ENCODE measurements at regions not wholly inside any gene's neighbourhood (a gene's known extent, or its start where the extent isn't known, plus 50 kb on each side); places are given as distances from the start of the nearest gene placed in this dataset.

GRCh38 chr5:120958877-120959485 is 494.9 kb downstream of the PRR16 start:
- no peaks in the 10 kb centered on the region for H3K4me1 ChIP-seq (replicated peaks in 1 of 2; ENCODE audit: control insufficient read depth in 2 of 2, insufficient read depth in 2 of 2, low read length in 2 of 2)
- intact Hi-C loops (cut with micrococcal nuclease) (no loop called here), in situ Hi-C loops (cut with MboI) (no loop called here)
- H2AFZ ChIP-seq (ENCODE audit: low read depth, low read length), result 0 out of 2 replicates have a peak overlapping the region, but pooled peaks have one; percentile 9
- no peak overlapping the region for H3K9ac ChIP-seq (ENCODE audit: insufficient read depth in 1 of 2, low read depth in 2 of 2, low read length in 2 of 2)
- 0 out of 2 replicates have a peak, but pooled peaks have one; percentile 12 for TF ChIP-seq CBFA2T3 (IDR thresholded peaks at IDR 0.05)
- TF ChIP-seq GTF2A2 (tag; IDR thresholded peaks at IDR 0.05), result no peak
- DNase-seq (ENCODE audit: extremely low read depth in 1 of 4, low spot score in 3 of 4) (peak in 1 of 4 experiments; percentile 14), ATAC-seq (no peak), FAIRE-seq (no peak)
- no peaks in the 10 kb centered on the region for H3K27me3 ChIP-seq (ENCODE audit: control insufficient read depth in 2 of 2, insufficient read depth in 2 of 2, low read length in 2 of 2)
- BruUV-seq (replicated peaks), result no TSS peak
- H3K36me3 ChIP-seq (ENCODE audit: control insufficient read depth, insufficient read depth, low read length), result no peaks in the 10 kb centered on the region
- WGBS (ENCODE audit: insufficient coverage, low coverage, missing lambda C conversion rate), result 7% methylated on average over 7 of the region's 7 CpGs
- POLR2A ChIA-PET, result no interaction called here
- H3K9me1 ChIP-seq (ENCODE audit: control insufficient read depth, insufficient read depth, low read length), result no peaks in the 10 kb centered on the region
- CTCF ChIA-PET (ENCODE audit: low intra/inter-chr PET ratio), result no interaction called here
- H3K4me2 ChIP-seq (ENCODE audit: insufficient read depth, low read length), result no peak overlapping the region
- H3K4me3 ChIP-seq, result no peak overlapping the region
- no peaks in the 10 kb centered on the region for H3K79me2 ChIP-seq (ENCODE audit: control insufficient read depth, insufficient read depth, low read length)
- no peaks in the 10 kb centered on the region for H4K20me1 ChIP-seq (replicated peaks; ENCODE audit: control insufficient read depth, insufficient read depth, low read length)
- H3K9me3 ChIP-seq (replicated peaks; ENCODE audit: control insufficient read depth, insufficient read depth, low read depth, low read length), result no peaks in the 10 kb centered on the region; the same call in 1 of the 2 replicates
- H3K27ac ChIP-seq (ENCODE audit: extremely low read depth, low read depth, low read length), result no peak overlapping the region

GRCh38 chr5:120960510-120960909 is 496.4 kb downstream of the PRR16 start:
- ATAC-seq, result no peak
- no peak for FAIRE-seq
- no peak overlapping the region for H3K4me3 ChIP-seq
- DNase-seq (ENCODE audit: extremely low read depth in 1 of 4, low spot score in 3 of 4), result no peak
- H3K4me1 ChIP-seq (replicated peaks in 1 of 2; ENCODE audit: control insufficient read depth in 2 of 2, insufficient read depth in 2 of 2, low read length in 2 of 2), result no peaks in the 10 kb centered on the region
- 0% methylated on average over 1 of the region's 1 CpG for WGBS (ENCODE audit: insufficient coverage, low coverage, missing lambda C conversion rate)
- no peaks in the 10 kb centered on the region for H3K36me3 ChIP-seq (ENCODE audit: control insufficient read depth, insufficient read depth, low read length)
- H4K20me1 ChIP-seq (replicated peaks; ENCODE audit: control insufficient read depth, insufficient read depth, low read length), result no peaks in the 10 kb centered on the region
- intact Hi-C loops (cut with micrococcal nuclease), result no loop called here
- H2AFZ ChIP-seq (ENCODE audit: low read depth, low read length), result no peak overlapping the region
- no peaks in the 10 kb centered on the region; the same call in 1 of the 2 replicates for H3K9me3 ChIP-seq (replicated peaks; ENCODE audit: control insufficient read depth, insufficient read depth, low read depth, low read length)
- no peak overlapping the region for H3K27ac ChIP-seq (ENCODE audit: extremely low read depth, low read depth, low read length)
- H3K79me2 ChIP-seq (ENCODE audit: control insufficient read depth, insufficient read depth, low read length), result no peaks in the 10 kb centered on the region
- BruUV-seq (replicated peaks), result no TSS peak
- in situ Hi-C loops (cut with MboI), result no loop called here
- no peaks in the 10 kb centered on the region for H3K9me1 ChIP-seq (ENCODE audit: control insufficient read depth, insufficient read depth, low read length)
- H3K27me3 ChIP-seq (ENCODE audit: control insufficient read depth in 2 of 2, insufficient read depth in 2 of 2, low read length in 2 of 2), result no peaks in the 10 kb centered on the region
- CTCF ChIA-PET (ENCODE audit: low intra/inter-chr PET ratio), result no interaction called here
- H3K4me2 ChIP-seq (ENCODE audit: insufficient read depth, low read length), result no peak overlapping the region
- no peak overlapping the region for H3K9ac ChIP-seq (ENCODE audit: insufficient read depth in 1 of 2, low read depth in 2 of 2, low read length in 2 of 2)
- POLR2A ChIA-PET, result no interaction called here
- TF ChIP-seq ZBTB43 (CRISPR knock-in tag; IDR thresholded peaks at IDR 0.05), result no peak

Measured in K562 (cell line).